Endothelial cell of umbilical vein (primary cell): ENCODE measurements at regions not wholly inside any gene's neighbourhood (a gene's known extent, or its start where the extent isn't known, plus 50 kb on each side); places are given as distances from the start of the nearest gene placed in this dataset.

Experiments
- BruUV-seq: library from RNA; stranded (reverse); fragments of 400-500 nt; replicated peaks from 2 replicates; lab custom pipeline; 2021; lab: Mats Ljungman, UMichigan
- CTCF ChIA-PET: fragments of 300-600, 350-600 bp; sonication (Branson Sonifier 250); formaldehyde crosslinking; loops from one replicate; lab custom pipeline; 2021; ENCODE audit warnings: antibody characterized with exemption, inconsistent platforms; lab: Charles Lee
- POLR2A ChIA-PET: fragments of 300-600, 350-600 bp; sonication (Branson Sonifier 250); formaldehyde crosslinking; loops from one replicate; lab custom pipeline; 2021; ENCODE audit warnings: antibody characterized with exemption, inconsistent platforms; lab: Charles Lee
- DNase-seq: peaks from one replicate; pipeline ENCODE4 v3.0.0-alpha.2; 2011; ENCODE audit warnings: low read depth, low spot score
- FAIRE-seq: peaks from 2 replicates; lab custom pipeline; 2011; peaks lifted over from hg19 to GRCh38; lab: Jason Lieb, UNC
- H2AFZ ChIP-seq: 2 replicates; pipeline ENCODE4 v1.6.0; 2012; ENCODE audit warnings: low read depth, low read length, control low read depth, inconsistent platforms
- H3K27ac ChIP-seq: 2 replicates; pipeline ENCODE4 v1.5.1; 2011; ENCODE audit warnings: low read depth, mild to moderate bottlenecking, control low read depth, low read length, moderate library complexity; ENCODE audit not compliant: insufficient read depth
- H3K27me3 ChIP-seq, 2 experiments: 2 replicates each; pipeline versions ENCODE4 v1.6.0 to v1.6.1; 2011; ENCODE audit warnings: low read length in 2 of 2, mixed read lengths in 1 of 2; ENCODE audit not compliant: control insufficient read depth in 2 of 2, insufficient read depth in 2 of 2
- H3K36me3 ChIP-seq, 2 experiments: 2 replicates in 1 of 2; 3 replicates in 1 of 2; pipeline ENCODE4 v1.5.1; 2011; ENCODE audit warnings: low read length in 2 of 2, mild to moderate bottlenecking in 1 of 2, moderate library complexity in 1 of 2; ENCODE audit not compliant: control insufficient read depth in 2 of 2, insufficient read depth in 2 of 2; ENCODE audit errors: extremely low read depth in 1 of 2
- H3K4me1 ChIP-seq: 3 replicates; pipeline ENCODE4 v1.5.1; 2011; ENCODE audit warnings: mild to moderate bottlenecking, low read length; ENCODE audit not compliant: control insufficient read depth, insufficient read depth; ENCODE audit errors: extremely low read depth
- H3K4me2 ChIP-seq: 2 replicates; pipeline ENCODE4 v1.6.1; 2011; ENCODE audit warnings: low read length, control low read depth, mixed read lengths; ENCODE audit not compliant: insufficient read depth
- H3K4me3 ChIP-seq, 3 experiments: fragments of 200-600 bp in 1 of 3; sonication (generic), shearing (Covaris generic) in 1 of 3; replicated peaks in 1 of 3; 2 replicates each; pipeline ENCODE4 v1.5.1; 2011 to 2016; ENCODE audit warnings: control low read depth in 3 of 3, low read length in 3 of 3, mild to moderate bottlenecking in 2 of 3, inconsistent platforms in 1 of 3, low read depth in 1 of 3, moderate library complexity in 1 of 3; ENCODE audit not compliant: insufficient read depth in 1 of 3
- H3K79me2 ChIP-seq: 2 replicates; pipeline ENCODE4 v1.6.0; 2012; ENCODE audit warnings: low read length, inconsistent platforms; ENCODE audit not compliant: control insufficient read depth, insufficient read depth
- H3K9ac ChIP-seq: replicated peaks from 2 replicates; pipeline ENCODE3; 2011; ENCODE audit warnings: low read length, control low read depth; ENCODE audit not compliant: insufficient read depth; ENCODE audit errors: extremely low read depth
- H3K9me1 ChIP-seq: replicated peaks from 3 replicates; pipeline ENCODE4 v1.6.0; 2011; ENCODE audit warnings: mild to moderate bottlenecking, low read length; ENCODE audit not compliant: control insufficient read depth, insufficient read depth; ENCODE audit errors: extremely low read depth
- H3K9me3 ChIP-seq: replicated peaks from 2 replicates; pipeline ENCODE4 v1.5.1; 2012; ENCODE audit warnings: low read length, inconsistent platforms; ENCODE audit not compliant: control insufficient read depth, insufficient read depth
- H4K20me1 ChIP-seq: replicated peaks from 2 replicates; pipeline ENCODE3; 2011; ENCODE audit warnings: mild to moderate bottlenecking, low read length; ENCODE audit not compliant: control insufficient read depth, insufficient read depth; ENCODE audit errors: extremely low read depth
- EZH2 ChIP-seq: IDR thresholded peaks from 2 replicates; pipeline ENCODE4 v1.6.1; 2012; ENCODE audit warnings: borderline replicate concordance, low read depth, mild to moderate bottlenecking, moderate library complexity, low read length, inconsistent platforms; ENCODE audit not compliant: severe bottlenecking
- FOS ChIP-seq: IDR thresholded peaks from 2 replicates; pipeline ENCODE4 v1.6.1; 2011; ENCODE audit warnings: mild to moderate bottlenecking, low read length, moderate library complexity, borderline replicate concordance; ENCODE audit not compliant: insufficient read depth
- GATA2 ChIP-seq: IDR thresholded peaks from 2 replicates; pipeline ENCODE4 v1.7.0; 2011; ENCODE audit warnings: low read depth, mild to moderate bottlenecking, moderate library complexity, mixed read lengths, low read length; ENCODE audit not compliant: insufficient read length, insufficient read depth
- JUN ChIP-seq: IDR thresholded peaks from 2 replicates; pipeline ENCODE4 v1.6.1; 2011; ENCODE audit warnings: borderline replicate concordance, low read depth; ENCODE audit not compliant: insufficient read length, insufficient read depth
- MAX ChIP-seq: IDR thresholded peaks from 2 replicates; pipeline ENCODE4 v1.6.1; 2011; ENCODE audit not compliant: insufficient read depth, insufficient read length
- MYC ChIP-seq: IDR thresholded peaks from one replicate; pipeline ENCODE4 v1.6.1; 2011; ENCODE audit warnings: mild to moderate bottlenecking, low read depth, low read length
- POLR2A ChIP-seq: IDR thresholded peaks from 2 replicates; pipeline ENCODE4 v1.6.1; 2012; ENCODE audit warnings: low read depth, mild to moderate bottlenecking, control low read depth, low read length
- POLR2AphosphoS5 ChIP-seq: IDR thresholded peaks from 2 replicates; pipeline ENCODE4 v1.6.1; 2012; ENCODE audit warnings: low read depth, mild to moderate bottlenecking, control low read depth, low read length, moderate library complexity; ENCODE audit not compliant: insufficient read depth
- dilution Hi-C: fragments of 300-500 bp; cut with MboI; formaldehyde crosslinking; loops from one replicate; pipeline ENCODE4 v1.15.0; 2019; ENCODE audit warnings: low sequenced_read_pairs; ENCODE audit not compliant: extremely low pct_ligation_motif_present
- intact Hi-C: fragments of 100-400 bp; cut with micrococcal nuclease; formaldehyde crosslinking; loops from one replicate; pipeline ENCODE4 v1.10.0; 2022
- TF ChIP-seq, protein P1 (sequence below), 2 donors: IDR thresholded peaks; 1 replicate in 1 of 2; 2 replicates in 1 of 2; pipeline ENCODE4 v1.5.1; 2011; ENCODE audit warnings: low read length in 2 of 2, mild to moderate bottlenecking in 2 of 2, moderate library complexity in 2 of 2, control low read depth in 1 of 2, inconsistent platforms in 1 of 2, low read depth in 1 of 2; ENCODE audit not compliant: insufficient read depth in 1 of 2; ENCODE audit errors: extremely low read depth in 1 of 2

DNA sequence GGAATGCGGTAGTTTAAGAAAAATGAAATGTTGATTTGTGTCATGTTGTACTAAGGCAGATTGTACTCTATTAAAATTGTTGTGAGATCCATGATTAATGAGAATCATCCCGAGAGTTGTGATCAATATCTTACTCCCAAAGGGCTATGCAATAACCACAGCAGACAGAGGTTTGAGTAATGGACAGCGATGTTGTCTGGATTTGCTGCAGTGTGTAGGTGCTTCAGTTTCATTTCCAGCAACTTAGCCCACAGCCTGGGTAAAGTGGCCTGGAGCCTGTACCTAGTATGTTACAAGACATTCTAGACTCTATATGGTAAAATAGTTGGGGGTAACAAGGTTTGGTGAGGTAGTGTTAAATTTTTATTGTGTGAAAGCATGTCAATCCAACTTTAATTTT, 794.3 kb upstream of the CDH7 start:
- DNase-seq = no peak
- H4K20me1 ChIP-seq = no peaks in the 10 kb centered on the region
- POLR2A ChIA-PET = no interaction called here
- no peaks in the 10 kb centered on the region for H3K27me3 ChIP-seq
- no peak overlapping the region for H3K4me3 ChIP-seq
- no TSS peak for BruUV-seq
- CTCF ChIA-PET = no interaction called here
- no peaks in the 10 kb centered on the region for H3K9me1 ChIP-seq
- no peak for FAIRE-seq
- H3K36me3 ChIP-seq = no peaks in the 10 kb centered on the region
- no peaks in the 10 kb centered on the region for H3K4me1 ChIP-seq
- no peak overlapping the region for H3K27ac ChIP-seq
- dilution Hi-C loops = no loop called here
- no peaks in the 10 kb centered on the region for H3K79me2 ChIP-seq
- no peak for TF ChIP-seq EZH2
- TF ChIP-seq, protein P1, sequence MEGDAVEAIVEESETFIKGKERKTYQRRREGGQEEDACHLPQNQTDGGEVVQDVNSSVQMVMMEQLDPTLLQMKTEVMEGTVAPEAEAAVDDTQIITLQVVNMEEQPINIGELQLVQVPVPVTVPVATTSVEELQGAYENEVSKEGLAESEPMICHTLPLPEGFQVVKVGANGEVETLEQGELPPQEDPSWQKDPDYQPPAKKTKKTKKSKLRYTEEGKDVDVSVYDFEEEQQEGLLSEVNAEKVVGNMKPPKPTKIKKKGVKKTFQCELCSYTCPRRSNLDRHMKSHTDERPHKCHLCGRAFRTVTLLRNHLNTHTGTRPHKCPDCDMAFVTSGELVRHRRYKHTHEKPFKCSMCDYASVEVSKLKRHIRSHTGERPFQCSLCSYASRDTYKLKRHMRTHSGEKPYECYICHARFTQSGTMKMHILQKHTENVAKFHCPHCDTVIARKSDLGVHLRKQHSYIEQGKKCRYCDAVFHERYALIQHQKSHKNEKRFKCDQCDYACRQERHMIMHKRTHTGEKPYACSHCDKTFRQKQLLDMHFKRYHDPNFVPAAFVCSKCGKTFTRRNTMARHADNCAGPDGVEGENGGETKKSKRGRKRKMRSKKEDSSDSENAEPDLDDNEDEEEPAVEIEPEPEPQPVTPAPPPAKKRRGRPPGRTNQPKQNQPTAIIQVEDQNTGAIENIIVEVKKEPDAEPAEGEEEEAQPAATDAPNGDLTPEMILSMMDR (IDR thresholded peaks at IDR 0.05; ENCODE audit: extremely low read depth in 1 of 2, insufficient read depth in 1 of 2, low read depth in 1 of 2, low read length in 2 of 2) = no peak
- no peak for TF ChIP-seq MAX
- TF ChIP-seq MYC = no peak
- no peak for TF ChIP-seq POLR2AphosphoS5
- TF ChIP-seq JUN = no peak
- TF ChIP-seq FOS = no peak
- no peak for TF ChIP-seq POLR2A
- no peak for TF ChIP-seq GATA2
- no peak overlapping the region for H3K4me2 ChIP-seq
- intact Hi-C loops = no loop called here
- H3K9ac ChIP-seq = no peak overlapping the region
- H2AFZ ChIP-seq = no peak overlapping the region
- no peaks in the 10 kb centered on the region for H3K9me3 ChIP-seq
